Fibroblast of peridontal ligament (primary cell): ENCODE measurements at regions not wholly inside any gene's neighbourhood (a gene's known extent, or its start where the extent isn't known, plus 50 kb on each side); places are given as distances from the start of the nearest gene placed in this dataset.

Experiments
- DNase-seq: peaks from one replicate; pipeline ENCODE4 v3.0.0-alpha.2; 2010; ENCODE audit errors: extremely low read depth

DNA sequence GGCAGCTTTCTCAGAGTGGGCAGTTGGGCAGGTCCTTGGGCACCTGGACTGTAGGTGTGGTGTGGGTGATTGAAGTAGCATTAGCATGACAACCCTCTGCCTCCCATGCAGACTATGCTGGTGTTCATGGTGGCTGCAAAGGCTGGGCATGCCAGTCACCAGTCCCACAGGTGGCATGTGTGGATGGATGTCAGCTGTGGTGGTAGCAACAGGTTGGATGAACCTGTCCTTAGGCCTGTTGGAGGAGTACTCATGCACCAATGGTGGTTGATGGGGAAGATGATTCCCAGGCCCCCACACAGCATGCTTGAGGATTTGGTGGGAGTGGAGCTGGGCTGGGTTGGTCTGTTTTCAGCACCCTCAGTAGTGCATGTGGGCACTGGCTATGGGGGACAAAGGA, 251.1 kb downstream of the PAX1 start:
- DNase-seq: no peak

DNA sequence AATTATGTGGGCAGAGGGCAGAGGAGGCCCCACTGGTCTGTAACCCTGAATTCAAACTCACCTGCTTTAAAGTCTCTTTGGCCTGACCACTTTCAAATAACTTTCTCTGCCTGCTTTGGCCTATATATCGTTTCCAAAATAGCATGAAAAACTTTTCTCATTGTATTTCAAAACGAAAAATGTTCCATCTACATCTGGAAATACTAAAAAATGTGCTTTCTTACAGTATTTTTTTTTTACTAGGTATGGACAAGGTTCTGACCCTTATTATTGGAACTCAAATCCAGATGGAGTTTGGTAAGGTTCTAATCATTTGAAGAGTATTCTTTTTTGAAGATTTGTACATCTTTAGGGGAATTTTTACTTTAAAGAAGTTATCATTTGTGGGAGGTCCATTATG, 241.9 kb downstream of the PAX1 start:
- no peak for DNase-seq

DNA sequence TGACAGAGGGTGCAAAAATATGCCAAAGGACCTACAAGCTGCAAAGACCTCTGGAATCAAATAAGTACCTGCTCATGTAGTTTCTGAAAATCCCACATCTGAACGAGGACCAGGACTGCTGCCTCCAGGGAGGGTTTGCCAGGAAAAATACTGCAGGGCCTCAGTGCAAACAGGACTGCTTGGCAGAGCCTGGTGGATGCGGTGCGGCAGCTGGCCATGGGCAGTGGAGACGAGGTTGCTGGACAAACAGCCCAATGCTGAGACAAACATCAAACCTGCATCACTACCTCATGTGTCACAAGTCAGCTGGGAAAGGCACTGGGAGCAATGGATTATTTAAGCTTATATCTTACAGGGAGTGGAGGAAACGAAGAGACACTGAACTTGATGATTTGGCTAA, 238.8 kb downstream of the PAX1 start:
- no peak for DNase-seq

DNA sequence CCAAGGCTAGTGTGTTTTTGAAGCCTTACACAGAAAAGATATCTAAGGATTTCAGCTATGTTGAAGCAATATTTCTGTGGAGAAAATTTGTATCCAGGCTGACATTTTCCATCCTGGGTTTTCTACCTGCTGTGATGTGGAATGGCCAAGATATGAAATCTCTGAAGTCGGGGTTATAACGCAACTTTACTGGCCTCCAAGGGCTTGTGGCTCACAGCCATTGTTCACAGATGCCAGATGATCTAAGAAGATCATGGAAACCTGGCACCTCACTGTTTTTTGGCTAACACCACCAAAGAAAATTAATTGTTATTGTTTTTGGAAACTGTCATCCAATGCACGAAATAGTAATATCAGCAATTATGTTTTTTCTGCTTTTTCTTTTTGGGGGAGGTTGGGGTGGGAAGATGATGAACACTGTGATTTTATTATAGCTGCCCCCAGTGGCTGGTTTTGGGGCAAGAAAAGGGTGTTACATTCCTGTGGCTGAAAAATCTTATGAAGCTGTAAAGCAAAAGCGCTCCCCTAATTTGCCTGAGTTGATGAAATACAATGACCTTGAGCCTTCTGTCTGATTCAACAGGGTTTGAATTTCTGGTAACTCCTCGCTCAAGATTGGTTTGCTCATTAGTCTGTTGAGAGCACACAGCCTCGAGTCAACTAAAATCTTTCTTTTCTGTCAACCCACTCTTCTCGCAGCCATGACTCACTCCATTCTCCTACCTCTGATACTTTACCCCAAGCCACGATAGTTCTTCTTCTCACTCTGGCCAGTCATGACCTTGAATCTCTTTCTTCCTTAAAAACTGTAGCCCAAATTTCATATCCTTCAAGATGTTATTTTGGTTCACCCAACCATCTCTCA, 236.7 kb downstream of the PAX1 start:
- DNase-seq: no peak

DNA sequence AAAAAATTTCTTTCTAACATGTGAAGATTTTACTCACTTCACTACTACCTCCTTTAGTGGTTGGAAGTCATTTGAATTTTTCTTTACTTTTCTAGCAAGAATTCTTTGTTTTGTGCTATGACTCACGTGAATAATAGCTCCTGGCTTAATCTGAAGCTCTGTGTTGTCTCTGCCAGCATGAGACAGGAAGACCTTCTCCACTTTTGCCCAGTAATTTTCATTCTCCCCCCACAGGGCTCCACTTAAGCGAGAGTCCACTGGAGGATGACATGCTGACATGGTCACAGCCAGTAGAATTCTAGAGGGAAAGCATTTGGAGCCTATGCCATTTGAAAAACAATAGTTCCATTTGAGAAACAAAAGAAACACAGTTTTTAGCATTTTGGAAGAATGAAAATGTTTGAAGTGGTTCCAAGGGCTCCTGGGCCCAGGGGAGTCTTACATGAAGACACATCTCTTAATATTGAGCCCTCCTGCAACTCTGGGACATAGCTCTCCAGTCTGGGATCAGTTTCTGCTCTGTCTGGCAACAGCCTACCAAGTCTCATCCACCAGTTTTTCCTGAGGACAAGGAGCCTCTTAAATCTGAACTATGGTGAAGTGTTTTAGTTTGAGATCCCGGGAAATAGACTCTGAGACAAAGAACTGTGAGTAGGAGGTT, 231.4 kb downstream of the PAX1 start:
- no peak for DNase-seq

DNA sequence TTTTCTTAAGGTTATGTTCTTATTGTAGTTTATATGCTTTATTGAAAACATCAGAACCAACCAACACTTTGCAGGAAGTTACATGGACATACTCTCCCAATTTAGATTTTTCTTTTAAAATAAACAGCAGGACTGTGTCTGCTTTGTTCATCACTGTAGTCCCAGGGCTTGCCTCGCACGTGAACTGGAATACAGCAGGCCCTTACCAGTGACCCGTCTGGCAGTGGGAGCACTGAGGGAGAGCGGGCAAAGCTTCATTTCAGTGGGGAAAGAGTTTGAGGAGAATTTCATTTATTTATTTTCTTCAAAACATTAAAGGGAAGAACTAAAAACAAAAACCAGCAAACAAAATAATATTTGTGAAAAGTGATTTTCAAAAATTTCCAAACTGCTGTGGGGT, 230.8 kb downstream of the PAX1 start:
- DNase-seq: no peak

DNA sequence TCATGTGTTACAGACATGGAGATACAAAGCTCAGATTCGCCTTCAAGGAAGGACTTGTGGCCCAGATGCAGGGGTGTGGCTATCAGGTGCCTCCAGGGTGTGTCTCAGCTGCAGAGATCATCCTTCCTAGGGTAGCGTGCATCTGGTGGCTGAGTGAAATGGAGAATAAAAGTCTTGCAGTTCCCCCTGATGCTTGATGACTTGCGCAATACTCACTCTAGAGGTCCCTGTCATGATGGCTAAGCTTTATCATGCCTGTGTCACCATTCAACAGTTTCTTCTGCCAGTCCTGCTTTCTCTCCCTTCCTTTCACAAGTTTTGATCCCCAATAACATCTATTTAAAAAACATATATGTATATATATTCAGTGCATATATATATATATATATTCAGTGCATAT, 228.1 kb downstream of the PAX1 start:
- no peak for DNase-seq

DNA sequence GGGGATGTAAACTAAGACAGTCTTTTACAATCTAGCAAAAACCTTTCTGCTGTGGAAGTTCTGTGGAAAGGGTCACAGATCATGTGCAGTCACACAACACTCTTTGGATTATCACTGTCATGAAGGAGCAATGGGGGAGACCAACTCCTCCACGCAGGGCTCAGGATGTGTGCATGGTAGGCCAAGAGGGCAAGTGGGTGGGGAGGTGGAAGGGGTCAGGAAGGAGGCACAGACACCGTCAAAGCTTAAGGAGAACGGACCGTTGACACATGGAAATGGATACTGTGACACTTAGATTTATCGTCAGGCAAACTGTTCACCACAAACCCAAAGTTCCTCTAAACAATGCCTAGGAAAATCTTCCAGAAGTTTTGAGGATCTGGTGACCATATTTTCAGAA, 215.8 kb downstream of the PAX1 start:
- no peak for DNase-seq

DNA sequence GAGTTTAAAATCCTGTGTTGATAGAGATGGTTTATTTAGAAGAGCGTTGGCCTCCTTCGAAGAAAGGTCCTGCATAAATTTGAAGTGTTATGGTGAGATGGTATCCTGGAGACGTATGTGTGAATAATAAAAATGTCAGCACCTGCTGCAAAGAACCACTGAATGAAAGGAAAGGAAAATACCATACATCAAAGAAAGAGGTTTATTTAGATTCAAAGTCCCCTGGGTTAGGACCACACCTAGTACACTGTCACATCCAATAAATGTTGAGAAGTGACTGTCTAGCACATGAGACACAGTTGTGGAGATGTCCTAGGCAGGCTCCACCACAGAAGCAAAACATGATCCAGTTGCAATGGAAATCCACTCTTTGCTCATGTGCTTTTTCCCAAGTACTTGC, 214.7 kb downstream of the PAX1 start:
- no peak for DNase-seq

DNA sequence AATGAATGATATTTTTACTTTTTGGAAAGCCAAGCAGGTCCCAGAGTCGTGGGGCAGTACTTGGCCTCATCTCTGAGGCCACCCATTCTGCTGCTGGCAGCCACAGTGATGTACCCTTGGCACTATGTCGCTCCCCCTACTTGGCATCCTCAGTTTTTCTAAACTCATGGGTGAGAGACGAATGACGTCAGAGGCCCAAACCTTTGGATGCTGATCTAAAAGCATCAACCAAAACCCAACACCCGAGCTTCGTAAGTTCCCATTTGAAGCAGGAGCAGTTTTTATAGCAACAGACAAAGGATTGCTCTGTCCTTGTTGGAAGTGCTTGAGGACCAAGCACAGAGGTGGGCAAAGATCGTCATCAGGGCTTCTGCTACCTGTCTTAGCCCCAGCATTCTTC, 212.9 kb downstream of the PAX1 start:
- no peak for DNase-seq

DNA sequence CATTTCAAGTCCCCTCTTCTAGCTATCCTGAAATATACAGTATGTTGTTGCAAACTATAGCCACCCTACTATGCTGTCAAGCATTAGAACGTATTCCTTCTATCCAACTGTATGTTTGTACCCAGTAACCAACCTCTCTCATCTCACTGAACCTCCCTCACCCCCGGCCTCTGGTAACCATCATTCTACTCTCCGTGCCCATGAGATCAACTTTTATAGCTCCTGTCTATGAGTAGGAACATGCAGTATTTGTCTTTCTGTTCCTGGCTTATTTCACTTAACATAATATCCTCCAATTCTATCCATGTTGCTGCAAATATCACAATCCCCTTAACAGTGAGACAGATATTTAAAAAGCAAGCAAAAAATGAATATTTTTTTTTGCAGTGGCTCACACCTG, 196.9 kb downstream of the PAX1 start:
- no peak for DNase-seq

DNA sequence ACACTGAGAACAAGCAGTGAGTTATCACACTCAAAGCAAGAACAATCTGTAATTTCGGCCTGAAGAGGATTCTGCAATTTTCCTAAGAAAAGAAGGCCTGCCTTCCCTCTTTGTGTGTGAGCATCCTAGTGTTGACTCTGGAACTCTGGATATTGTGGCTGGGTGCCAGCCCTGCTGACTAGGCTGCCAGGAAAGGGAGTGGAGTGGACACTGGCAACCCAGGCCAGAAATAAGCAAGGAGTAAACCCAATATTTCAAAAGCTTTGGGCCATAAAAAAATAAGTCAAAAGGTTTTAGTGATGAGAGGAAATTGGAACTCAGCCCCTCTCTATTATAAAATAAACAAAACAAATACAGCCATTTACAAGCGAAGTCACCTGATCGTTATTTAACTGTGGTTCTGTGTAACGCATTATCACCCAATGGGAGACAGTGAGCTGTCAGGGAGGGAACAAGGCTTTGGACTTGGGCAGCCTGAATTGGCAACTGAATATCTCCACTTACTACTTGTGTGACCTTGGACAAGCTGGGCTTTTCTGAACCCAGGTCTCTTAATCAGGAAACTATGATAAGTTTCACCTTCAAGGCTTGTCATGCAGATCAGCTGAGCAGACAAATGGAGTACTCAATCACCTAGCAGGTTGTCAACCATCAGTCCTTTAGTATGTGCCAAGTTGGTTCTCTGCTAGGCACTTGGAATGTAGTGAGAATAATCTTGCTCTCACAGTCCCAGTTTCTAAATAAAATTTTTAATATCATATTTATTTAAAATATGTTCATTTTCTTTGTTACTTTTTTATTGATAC, 196.2 kb downstream of the PAX1 start:
- DNase-seq: no peak

DNA sequence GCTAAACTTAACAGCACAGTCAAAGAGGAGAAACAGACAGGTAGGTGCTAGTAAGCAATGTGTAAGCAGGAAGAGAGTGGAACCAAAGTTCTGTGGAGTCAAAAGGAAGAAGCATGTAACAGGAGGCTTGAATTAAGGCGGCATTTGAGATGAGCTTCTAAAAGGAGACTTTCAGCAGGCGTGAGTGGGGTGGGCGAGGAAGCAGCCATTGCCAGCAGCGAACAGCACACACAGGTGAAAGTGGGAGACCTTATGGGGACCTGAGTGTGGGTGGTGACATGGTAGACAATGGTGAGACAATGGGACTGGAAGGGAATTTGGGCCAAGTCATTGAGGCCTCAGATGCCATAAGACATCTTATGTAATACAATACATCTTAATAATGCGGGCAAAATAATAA, 195.0 kb downstream of the PAX1 start:
- DNase-seq: no peak

DNA sequence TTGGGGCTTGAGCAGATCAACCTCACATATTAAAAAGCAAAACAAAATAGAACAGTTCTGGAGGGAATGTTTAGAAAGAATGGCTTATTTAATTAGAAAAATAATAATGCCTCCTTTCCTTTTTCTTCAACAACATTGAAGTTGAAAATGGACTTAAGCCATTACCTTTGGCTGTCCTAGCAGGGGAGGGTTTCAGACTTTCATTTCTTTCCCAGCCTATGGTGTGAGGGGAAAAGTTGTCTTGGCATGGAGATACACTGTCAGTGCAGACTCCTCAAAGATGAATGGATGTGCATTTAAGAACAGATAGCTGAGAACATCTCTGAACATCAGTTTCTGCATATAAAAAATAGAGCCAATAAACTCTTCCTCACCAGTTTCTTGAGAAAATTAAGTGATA, 169.5 kb downstream of the PAX1 start:
- no peak for DNase-seq

DNA sequence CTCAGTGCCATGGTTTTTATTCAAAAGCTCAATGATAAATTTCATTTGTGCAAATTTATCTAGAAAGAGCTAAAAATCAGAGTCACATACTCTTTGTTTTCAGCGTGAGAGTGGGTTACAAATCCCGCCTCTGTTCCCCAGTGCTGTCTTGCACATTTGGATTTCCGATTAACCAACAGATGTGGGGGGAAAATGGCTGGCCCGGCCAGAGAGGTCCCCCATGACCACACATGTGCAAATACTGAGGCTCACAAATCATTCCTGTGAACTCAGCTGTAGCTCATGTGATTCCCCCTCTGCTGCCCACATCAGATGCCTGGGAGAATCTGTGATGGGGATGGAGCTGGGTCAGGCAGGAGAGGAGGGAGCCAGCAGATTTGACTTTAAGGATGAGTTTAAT, 168.7 kb downstream of the PAX1 start:
- no peak for DNase-seq

DNA sequence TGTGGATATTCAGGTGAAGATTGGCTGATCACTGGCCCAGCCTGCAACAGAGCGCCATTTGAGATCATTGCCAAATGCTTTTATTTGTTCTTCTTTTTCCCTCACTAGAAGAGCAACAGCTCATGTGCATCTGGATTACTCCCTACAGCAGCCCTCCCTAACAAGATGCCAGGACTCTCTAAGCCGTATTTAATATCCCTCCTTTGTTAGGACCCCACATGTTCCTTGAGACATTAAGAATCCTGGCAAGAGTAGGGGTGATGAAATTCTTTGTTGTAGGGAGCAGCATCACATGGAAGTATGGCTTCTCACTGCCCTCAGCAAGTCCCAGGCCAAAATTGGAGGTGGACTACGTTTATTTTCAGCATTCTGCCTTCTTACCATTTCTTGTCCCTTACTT, 167.8 kb downstream of the PAX1 start:
- no peak for DNase-seq

DNA sequence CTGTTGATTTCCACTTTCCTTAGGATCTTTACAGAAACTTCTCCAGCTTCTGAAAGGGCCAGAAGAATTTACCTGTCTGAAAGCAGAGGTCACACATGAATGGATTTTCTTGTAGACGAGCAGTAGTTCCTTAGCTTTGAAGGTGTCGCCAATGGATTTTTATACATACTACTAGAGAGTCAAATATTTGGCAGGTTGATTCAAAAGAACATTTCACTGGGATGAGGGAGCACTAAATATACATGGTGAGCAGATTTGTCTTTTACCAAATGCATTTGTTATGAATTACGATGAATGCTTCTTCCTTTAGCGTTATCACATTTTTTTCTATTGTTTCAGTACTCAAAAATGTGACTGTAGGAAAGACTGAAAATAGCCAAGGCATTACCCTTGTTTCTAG, 162.3 kb downstream of the PAX1 start:
- no peak for DNase-seq

DNA sequence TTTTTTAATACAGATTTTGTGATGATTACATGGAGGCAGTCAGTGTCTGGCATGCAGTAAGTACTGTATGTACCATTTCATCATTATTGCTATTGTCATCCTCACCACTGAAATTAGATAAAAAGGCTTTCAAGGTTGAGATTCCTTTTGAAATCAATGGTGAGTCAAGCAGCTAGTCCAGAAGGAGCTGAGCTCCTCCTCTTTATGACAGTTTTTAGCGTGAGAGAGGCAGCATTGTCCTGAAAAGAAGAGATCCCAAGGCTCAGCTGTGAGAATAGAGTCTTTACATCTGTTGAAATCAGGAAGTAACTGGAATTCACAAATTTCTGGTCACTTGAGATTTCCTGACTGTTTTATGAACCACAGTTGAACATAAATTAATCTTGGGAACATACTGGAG, 161.9 kb downstream of the PAX1 start:
- DNase-seq: no peak

DNA sequence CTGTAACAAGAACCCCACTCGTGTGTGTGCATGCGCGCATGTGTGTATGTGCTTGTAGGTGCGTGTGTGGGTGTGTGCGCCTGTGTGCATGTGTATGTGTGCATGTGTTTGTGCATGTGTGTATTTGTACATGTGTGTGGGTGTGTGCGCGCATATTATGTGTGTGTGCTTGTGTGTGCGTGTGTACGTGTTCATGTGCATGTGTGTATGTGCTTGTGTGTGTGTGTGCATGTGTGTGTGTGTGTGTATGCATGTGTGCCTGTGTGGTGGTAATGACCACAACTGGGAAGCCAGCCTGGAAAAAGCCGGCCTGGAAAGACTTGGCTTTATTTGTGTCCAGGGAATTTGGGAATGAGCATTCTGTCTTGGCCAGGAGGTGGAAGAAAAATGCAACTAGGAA, 157.5 kb downstream of the PAX1 start:
- no peak for DNase-seq

DNA sequence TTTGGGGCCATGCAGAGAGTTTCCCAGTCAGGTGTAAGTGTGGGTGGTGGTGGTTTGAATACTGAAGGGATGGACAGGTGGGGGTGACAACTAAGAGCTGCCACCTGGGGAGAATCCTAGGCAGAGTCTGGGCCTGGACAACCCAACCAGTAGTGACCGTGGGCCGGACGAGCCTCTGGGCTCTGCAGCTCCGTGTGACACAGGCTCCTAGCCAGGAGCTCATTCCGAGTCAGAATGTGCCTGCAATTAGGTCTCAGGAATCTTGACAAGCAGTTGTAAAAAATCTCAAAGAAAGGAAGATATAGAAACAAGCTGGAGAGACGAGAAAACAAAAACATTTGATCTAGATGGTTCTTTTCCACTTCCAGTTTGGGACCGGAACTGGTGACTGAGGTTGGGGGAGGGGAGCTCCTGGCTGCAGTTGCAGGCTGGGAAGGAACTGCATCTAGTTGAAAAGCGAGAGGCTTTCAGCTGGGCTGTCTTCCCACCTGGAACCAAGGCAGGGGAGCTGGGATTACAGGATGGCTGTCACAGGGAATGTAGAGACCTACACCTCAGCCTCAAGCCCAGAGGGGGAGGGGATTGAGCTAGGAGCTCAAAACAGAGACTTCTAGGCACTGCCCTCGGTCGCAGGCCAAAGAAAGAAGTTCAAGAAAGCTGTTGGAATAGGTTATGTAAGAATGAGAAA, 156.9 kb downstream of the PAX1 start:
- no peak for DNase-seq

DNA sequence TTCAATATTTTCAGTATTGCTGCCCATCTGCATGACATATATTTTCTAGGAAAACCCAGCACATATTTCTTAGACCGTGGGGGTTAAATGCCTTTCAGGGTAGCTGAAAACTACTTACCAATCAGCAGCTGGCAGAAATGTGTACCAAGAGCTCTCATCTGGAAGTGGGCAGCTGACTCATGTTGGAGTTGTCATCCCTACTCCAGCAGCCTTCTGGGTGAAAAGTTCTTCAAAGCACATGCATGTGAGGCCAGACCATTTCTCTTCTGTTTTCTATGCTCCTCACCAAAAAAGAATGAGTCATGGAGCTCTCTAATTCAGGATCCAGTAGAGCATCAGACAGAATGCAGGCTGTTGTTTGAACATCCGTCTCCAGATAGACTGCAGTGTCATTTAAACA, 135.5 kb downstream of the PAX1 start:
- DNase-seq: no peak

DNA sequence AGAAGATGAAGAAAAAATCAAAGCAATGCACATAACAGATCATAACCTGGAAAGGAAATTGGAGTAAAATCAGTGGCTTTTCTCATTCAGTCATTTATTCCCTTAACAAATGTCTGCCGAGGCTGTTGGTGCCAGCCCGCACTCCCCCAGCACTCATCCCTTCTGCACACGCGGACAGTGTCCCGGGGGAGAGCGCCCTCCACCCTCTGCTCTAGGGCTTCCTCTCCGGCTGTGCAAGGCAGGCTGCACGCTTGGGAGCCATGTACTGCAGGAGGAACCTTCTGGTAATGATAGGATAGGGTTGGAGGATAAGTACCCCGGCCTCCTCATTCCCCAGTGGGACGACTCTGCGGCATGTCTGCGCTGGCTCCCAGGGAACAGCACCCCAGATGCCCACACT, 134.5 kb downstream of the PAX1 start:
- no peak for DNase-seq
